KMS-11 (cell line): ENCODE measurements at regions not wholly inside any gene's neighbourhood (a gene's known extent, or its start where the extent isn't known, plus 50 kb on each side); places are given as distances from the start of the nearest gene placed in this dataset.

ENCODE experiments used
- H2AFZ ChIP-seq: fragments of 200-600 bp; sonication (generic); 2 replicates; pipeline ENCODE4 v1.6.1; 2016; ENCODE audit warnings: antibody characterized with exemption, mixed run types, low read depth
- H3K27ac ChIP-seq: fragments of 200-600 bp; sonication (generic); 2 replicates; pipeline ENCODE4 v1.6.1; 2016; ENCODE audit warnings: mild to moderate bottlenecking, mixed run types
- H3K27me3 ChIP-seq: fragments of 200-600 bp; sonication (generic); 2 replicates; pipeline ENCODE4 v1.6.1; 2017; ENCODE audit warnings: mild to moderate bottlenecking, low read depth, mixed run types, moderate library complexity; ENCODE audit not compliant: insufficient read depth
- H3K36me3 ChIP-seq: fragments of 200-600 bp; sonication (generic); 2 replicates; pipeline ENCODE4 v1.6.1; 2017; ENCODE audit warnings: mild to moderate bottlenecking, mixed run types; ENCODE audit not compliant: insufficient read depth
- H3K4me1 ChIP-seq: fragments of 200-600 bp; sonication (generic); 2 replicates; pipeline ENCODE4 v1.6.1; 2016; ENCODE audit warnings: mild to moderate bottlenecking, low read depth, mixed run types; ENCODE audit not compliant: poor library complexity, severe bottlenecking
- H3K4me2 ChIP-seq: fragments of 200-600 bp; sonication (generic); 2 replicates; pipeline ENCODE4 v1.7.0; 2016; ENCODE audit warnings: mild to moderate bottlenecking, mixed run types
- H3K4me3 ChIP-seq: fragments of 200-600 bp; sonication (generic); IDR thresholded peaks from 2 replicates; pipeline ENCODE4 v1.6.1; 2017; ENCODE audit warnings: low read depth, low read length, mixed read lengths; ENCODE audit not compliant: insufficient read depth
- H3K79me2 ChIP-seq: fragments of 200-600 bp; sonication (generic); 2 replicates; pipeline ENCODE4 v1.6.1; 2016; ENCODE audit warnings: low read depth, mixed run types; ENCODE audit not compliant: insufficient read depth
- H3K9ac ChIP-seq: fragments of 200-600 bp; sonication (generic); 2 replicates; pipeline ENCODE4 v1.6.1; 2016; ENCODE audit warnings: mild to moderate bottlenecking, mixed run types
- H4K20me1 ChIP-seq: fragments of 200-600 bp; sonication (generic); 2 replicates; pipeline ENCODE4 v1.6.1; 2016; ENCODE audit warnings: mild to moderate bottlenecking, mixed run types; ENCODE audit not compliant: insufficient read depth
- TF ChIP-seq, protein P1 (sequence below): fragments of 200-600 bp; sonication (generic); conservative IDR thresholded peaks from 2 replicates; pipeline ENCODE4 v1.6.1; 2017; ENCODE audit warnings: low read depth, mild to moderate bottlenecking, antibody characterized with exemption, low read length, moderate library complexity, mixed read lengths

DNA sequence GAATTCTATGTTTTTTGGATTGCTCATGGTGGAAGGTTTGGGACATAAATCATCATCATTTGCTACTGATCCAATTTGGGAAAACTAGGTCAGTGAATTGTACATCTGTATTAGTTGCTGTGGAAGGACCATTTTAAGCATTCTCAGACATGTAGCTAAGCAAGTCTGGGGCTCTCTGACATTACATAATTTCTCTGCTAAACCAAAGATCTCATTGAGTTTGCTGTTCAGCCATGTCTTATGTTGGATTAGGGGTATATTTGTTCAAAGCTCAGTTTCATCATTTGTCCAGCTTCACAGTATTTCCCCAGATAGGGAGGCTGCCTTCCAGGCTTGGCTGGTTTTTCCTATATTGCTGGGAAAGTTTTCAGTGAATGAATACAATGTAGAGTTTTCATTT, 399.7 kb downstream of the MTX2 start:
- TF ChIP-seq, protein P1, sequence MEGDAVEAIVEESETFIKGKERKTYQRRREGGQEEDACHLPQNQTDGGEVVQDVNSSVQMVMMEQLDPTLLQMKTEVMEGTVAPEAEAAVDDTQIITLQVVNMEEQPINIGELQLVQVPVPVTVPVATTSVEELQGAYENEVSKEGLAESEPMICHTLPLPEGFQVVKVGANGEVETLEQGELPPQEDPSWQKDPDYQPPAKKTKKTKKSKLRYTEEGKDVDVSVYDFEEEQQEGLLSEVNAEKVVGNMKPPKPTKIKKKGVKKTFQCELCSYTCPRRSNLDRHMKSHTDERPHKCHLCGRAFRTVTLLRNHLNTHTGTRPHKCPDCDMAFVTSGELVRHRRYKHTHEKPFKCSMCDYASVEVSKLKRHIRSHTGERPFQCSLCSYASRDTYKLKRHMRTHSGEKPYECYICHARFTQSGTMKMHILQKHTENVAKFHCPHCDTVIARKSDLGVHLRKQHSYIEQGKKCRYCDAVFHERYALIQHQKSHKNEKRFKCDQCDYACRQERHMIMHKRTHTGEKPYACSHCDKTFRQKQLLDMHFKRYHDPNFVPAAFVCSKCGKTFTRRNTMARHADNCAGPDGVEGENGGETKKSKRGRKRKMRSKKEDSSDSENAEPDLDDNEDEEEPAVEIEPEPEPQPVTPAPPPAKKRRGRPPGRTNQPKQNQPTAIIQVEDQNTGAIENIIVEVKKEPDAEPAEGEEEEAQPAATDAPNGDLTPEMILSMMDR: no peak
- peaks cover 34% of the 10 kb centered on the region for H3K4me1 ChIP-seq
- H3K27me3 ChIP-seq: no peaks in the 10 kb centered on the region
- H3K4me2 ChIP-seq: peak overlapping the region; percentile 93
- H3K9ac ChIP-seq: peak overlapping the region; percentile 60; the same call in 1 of the 2 replicates
- H3K27ac ChIP-seq: peak overlapping the region; percentile 93
- H2AFZ ChIP-seq: peak overlapping the region; percentile 88
- no peak overlapping the region for H3K4me3 ChIP-seq
- no peaks in the 10 kb centered on the region for H4K20me1 ChIP-seq
- H3K79me2 ChIP-seq: no peaks in the 10 kb centered on the region
- no peaks in the 10 kb centered on the region for H3K36me3 ChIP-seq

DNA sequence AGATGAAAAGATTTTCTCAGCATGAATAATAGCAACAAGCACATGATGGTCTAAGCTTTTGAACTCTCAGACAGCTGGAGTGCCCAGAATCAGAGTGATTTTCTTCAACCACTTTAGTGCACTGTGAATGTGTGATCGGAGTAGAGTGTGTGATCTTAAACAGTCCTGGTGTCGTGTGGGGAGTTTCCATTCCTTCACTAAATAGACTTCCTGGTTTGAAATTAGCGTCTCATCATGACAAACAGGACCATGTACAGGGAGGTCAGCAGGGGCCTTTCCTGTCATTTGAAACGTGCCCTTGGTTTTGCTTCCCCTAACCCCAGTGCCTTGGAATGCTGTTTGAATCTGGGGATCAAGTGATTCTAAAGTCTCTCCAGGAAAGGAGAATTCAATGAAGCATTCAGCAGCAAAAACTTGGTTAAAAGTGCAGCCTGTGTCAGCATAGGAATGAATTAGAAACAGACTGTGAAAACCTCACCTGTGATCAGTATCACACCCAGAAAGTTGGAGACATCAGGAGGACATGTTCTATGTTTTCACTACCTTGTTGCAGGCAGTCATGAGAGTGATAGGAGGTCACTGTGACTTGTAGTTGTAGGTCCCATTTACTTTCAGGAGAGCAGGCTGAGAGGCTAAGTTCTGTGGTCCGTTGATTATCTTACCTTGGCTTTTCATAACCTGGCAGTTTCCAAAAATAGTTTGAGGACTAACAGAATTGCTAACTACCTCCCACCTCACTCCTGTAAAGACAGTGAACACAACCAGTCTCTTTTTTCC, 400.3 kb downstream of the MTX2 start:
- peak overlapping the region; percentile 60 for H3K4me3 ChIP-seq
- H2AFZ ChIP-seq: peak overlapping the region; percentile 88
- H3K79me2 ChIP-seq: no peaks in the 10 kb centered on the region
- peak overlapping the region; percentile 93 for H3K27ac ChIP-seq
- peak overlapping the region; percentile 60 for H3K9ac ChIP-seq
- H3K27me3 ChIP-seq: no peaks in the 10 kb centered on the region
- no peaks in the 10 kb centered on the region for H3K36me3 ChIP-seq
- TF ChIP-seq, protein P1: no peak
- peaks cover 34% of the 10 kb centered on the region for H3K4me1 ChIP-seq
- H3K4me2 ChIP-seq: peak overlapping the region; percentile 93
- no peaks in the 10 kb centered on the region for H4K20me1 ChIP-seq

DNA sequence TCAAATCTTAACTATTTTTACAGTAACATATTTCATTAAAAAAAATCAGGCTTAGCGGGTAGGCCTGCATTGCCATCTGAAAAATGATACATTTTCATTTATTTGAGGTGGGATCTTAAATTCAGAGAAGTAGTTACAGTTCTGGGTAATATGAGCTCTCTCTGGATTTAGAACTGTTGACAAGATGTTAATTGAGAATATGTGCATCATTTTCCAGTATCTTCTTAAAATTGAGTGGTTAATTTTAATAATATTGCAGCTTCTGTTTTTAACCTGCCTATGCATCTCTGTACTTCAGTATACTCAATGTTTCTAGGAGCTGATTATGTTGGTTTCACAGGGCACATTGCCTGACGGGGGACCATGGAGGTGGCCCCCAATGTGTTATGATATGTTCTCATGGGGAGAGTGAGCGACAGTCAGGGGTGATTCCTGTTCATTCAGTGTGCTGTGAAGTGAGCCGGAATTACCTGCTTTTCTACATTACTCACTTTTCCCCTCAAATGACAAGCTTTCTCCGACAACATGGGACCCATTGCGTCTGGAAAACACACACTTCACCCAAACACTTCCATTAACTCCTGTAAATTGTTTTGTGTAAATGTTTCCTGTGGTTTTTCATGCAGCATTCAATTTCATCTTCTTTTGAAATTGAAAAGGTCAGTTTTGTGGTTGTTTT, 406.2 kb downstream of the MTX2 start:
- no peak overlapping the region for H3K27ac ChIP-seq
- TF ChIP-seq, protein P1: no peak
- H3K27me3 ChIP-seq: no peaks in the 10 kb centered on the region
- no peaks in the 10 kb centered on the region for H3K79me2 ChIP-seq
- H2AFZ ChIP-seq: no peak overlapping the region
- H4K20me1 ChIP-seq: no peaks in the 10 kb centered on the region
- no peak overlapping the region for H3K4me3 ChIP-seq
- H3K4me1 ChIP-seq: peaks cover 17% of the 10 kb centered on the region
- no peak overlapping the region for H3K4me2 ChIP-seq
- H3K9ac ChIP-seq: no peak overlapping the region
- no peaks in the 10 kb centered on the region for H3K36me3 ChIP-seq

DNA sequence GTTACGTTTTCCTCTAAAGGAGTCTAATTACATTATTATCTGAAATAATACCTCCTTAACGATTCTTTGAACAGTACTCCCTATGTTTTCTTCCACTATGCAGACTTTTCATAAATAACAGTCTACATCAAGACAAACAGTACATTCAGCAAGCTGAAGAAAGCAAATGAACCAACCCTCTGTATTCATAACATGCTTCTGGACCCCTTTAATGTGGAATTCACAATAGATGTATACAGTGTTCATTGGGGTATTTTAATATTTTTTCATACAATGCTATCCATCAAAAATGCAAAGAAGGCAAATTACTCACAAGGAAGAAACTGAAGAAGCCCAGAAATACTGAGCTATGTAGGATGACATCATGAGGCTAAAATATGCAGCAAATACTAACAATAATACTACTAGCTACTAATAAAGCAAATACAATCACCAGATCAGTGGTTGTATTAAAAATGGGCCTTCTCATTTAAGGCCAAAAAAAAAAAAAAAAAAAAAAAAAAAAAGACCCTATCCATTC, 408.6 kb downstream of the MTX2 start:
- peaks cover 19% of the 10 kb centered on the region for H3K4me1 ChIP-seq
- H4K20me1 ChIP-seq: no peaks in the 10 kb centered on the region
- H3K27me3 ChIP-seq: no peaks in the 10 kb centered on the region
- H3K79me2 ChIP-seq: no peaks in the 10 kb centered on the region
- H2AFZ ChIP-seq: no peak overlapping the region
- H3K27ac ChIP-seq: no peak overlapping the region
- H3K4me3 ChIP-seq: no peak overlapping the region
- no peaks in the 10 kb centered on the region for H3K36me3 ChIP-seq
- H3K9ac ChIP-seq: no peak overlapping the region
- TF ChIP-seq, protein P1: no peak
- H3K4me2 ChIP-seq: no peak overlapping the region
